Left ventricle myocardium inferior (tissue), 1 donor: ENCODE measurements at regions not wholly inside any gene's neighbourhood (a gene's known extent, or its start where the extent isn't known, plus 50 kb on each side); places are given as distances from the start of the nearest gene placed in this dataset.
A peak's percentile ranks its signal among the peaks of the same experiment; 100 is the strongest.
"Not testable (repeated sequence)": the region's sequence is repeated elsewhere in the genome, so short reads cannot be mapped to it uniquely, and the experiment has no call there.

Source experiments
- DNase-seq: peaks from one replicate; pipeline ENCODE4 v3.0.0-alpha.2; 2020
- H3K27ac ChIP-seq: fragments of 200-600 bp; replicated peaks from 2 replicates; pipeline ENCODE4 v1.8.0; 2021
- H3K27me3 ChIP-seq: fragments of 200-600 bp; 2 replicates; pipeline ENCODE4 v1.8.0; 2021; ENCODE audit warnings: low read depth
- H3K36me3 ChIP-seq: fragments of 200-600 bp; 2 replicates; pipeline ENCODE4 v1.8.0; 2021
- H3K4me1 ChIP-seq: fragments of 200-600 bp; 2 replicates; pipeline ENCODE4 v1.8.0; 2021
- H3K4me3 ChIP-seq: fragments of 200-600 bp; 2 replicates; pipeline ENCODE4 v1.8.0; 2021; ENCODE audit warnings: mild to moderate bottlenecking, moderate library complexity
- H3K9me3 ChIP-seq: fragments of 200-600 bp; replicated peaks from 2 replicates; pipeline ENCODE4 v1.8.0; 2021
- intact Hi-C: fragments of 100-400 bp; cut with micrococcal nuclease; formaldehyde crosslinking; loops from one replicate; pipeline ENCODE4 v1.11.0; 2022
- TF ChIP-seq, protein P1 (sequence below): fragments of 200-600 bp; IDR thresholded peaks from 2 replicates; pipeline ENCODE4 v1.8.0; 2021; ENCODE audit warnings: antibody characterized with exemption, mild to moderate bottlenecking, borderline replicate concordance
- donor health status: DM: no; HTN: yes; CAD: no; lungs with severe emphysema.

- Histone ChIP-seq H3K4me1 (peaks cover 17% of the 10 kb centered on the region), H3K27ac (peak overlapping the region; percentile 61)
- H3K27me3 ChIP-seq, H3K4me3 ChIP-seq, H3K9me3 ChIP-seq, DNase-seq, H3K36me3 ChIP-seq, intact Hi-C loops: not testable (repeated sequence)
These were observed 155.5 kb downstream of the NPIPB11 start for GRCh38 chr16:29250923-29251434.

- H3K27me3 ChIP-seq, H3K4me3 ChIP-seq, DNase-seq, intact Hi-C loops, H3K9me3 ChIP-seq, H3K36me3 ChIP-seq: not testable (repeated sequence)
- Histone ChIP-seq H3K4me1 (peaks cover 17% of the 10 kb centered on the region), H3K27ac (peak overlapping the region; percentile 61)
These were observed 156.0 kb downstream of the NPIPB11 start for GRCh38 chr16:29250469-29250868.

DNA sequence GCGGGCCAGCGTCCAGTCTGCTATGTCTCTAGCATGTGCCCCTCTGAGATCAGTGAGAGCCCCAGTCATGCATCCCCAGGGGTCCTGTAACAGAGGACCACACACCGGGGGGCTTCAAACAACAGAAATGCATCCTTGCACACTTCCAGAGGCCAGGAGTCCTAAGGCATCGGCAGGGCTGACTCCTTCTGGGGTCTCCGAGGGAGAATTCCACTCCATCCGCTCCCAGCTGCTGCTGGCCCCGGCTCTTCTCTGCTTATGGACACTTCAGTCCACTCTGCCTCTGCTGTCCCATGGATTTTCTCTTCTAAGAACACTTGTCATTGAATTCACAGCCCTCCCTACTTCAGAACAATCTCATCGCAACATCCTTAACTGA, 157.6 kb downstream of the NPIPB11 start:
- H3K36me3 ChIP-seq, DNase-seq, H3K27me3 ChIP-seq, H3K4me3 ChIP-seq, intact Hi-C loops, H3K9me3 ChIP-seq: not testable (repeated sequence)
- Histone ChIP-seq H3K27ac (peak overlapping the region; percentile 83), H3K4me1 (peaks cover 17% of the 10 kb centered on the region)

- H3K4me1 ChIP-seq = peaks cover 17% of the 10 kb centered on the region
- DNase-seq = peak; percentile 68
- intact Hi-C loops, H3K9me3 ChIP-seq, H3K36me3 ChIP-seq, H3K4me3 ChIP-seq, H3K27me3 ChIP-seq: not testable (repeated sequence)
- H3K27ac ChIP-seq = peak overlapping the region; percentile 83
These were observed 158.1 kb downstream of the NPIPB11 start for GRCh38 chr16:29248306-29248939.

GRCh38 chr16:29246091-29246490, 160.4 kb downstream of the NPIPB11 start:
- H3K27ac ChIP-seq, H3K27me3 ChIP-seq, H3K4me3 ChIP-seq, H3K9me3 ChIP-seq, H3K36me3 ChIP-seq, intact Hi-C loops, DNase-seq: not testable (repeated sequence)
- H3K4me1 ChIP-seq = peaks cover 17% of the 10 kb centered on the region

- Histone ChIP-seq H3K27ac (no peak overlapping the region), H3K4me3 (no peak overlapping the region), H3K36me3 (no peaks in the 10 kb centered on the region), H3K4me1 (no peaks in the 10 kb centered on the region), H3K27me3 (no peaks in the 10 kb centered on the region), H3K9me3 (peaks cover 6% of the 10 kb centered on the region)
- intact Hi-C loops = no loop called here
- no peak for DNase-seq
- TF ChIP-seq, protein P1, sequence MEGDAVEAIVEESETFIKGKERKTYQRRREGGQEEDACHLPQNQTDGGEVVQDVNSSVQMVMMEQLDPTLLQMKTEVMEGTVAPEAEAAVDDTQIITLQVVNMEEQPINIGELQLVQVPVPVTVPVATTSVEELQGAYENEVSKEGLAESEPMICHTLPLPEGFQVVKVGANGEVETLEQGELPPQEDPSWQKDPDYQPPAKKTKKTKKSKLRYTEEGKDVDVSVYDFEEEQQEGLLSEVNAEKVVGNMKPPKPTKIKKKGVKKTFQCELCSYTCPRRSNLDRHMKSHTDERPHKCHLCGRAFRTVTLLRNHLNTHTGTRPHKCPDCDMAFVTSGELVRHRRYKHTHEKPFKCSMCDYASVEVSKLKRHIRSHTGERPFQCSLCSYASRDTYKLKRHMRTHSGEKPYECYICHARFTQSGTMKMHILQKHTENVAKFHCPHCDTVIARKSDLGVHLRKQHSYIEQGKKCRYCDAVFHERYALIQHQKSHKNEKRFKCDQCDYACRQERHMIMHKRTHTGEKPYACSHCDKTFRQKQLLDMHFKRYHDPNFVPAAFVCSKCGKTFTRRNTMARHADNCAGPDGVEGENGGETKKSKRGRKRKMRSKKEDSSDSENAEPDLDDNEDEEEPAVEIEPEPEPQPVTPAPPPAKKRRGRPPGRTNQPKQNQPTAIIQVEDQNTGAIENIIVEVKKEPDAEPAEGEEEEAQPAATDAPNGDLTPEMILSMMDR = no peak
These were observed 168.5 kb downstream of the NPIPB11 start for GRCh38 chr16:29237971-29238370.

DNA sequence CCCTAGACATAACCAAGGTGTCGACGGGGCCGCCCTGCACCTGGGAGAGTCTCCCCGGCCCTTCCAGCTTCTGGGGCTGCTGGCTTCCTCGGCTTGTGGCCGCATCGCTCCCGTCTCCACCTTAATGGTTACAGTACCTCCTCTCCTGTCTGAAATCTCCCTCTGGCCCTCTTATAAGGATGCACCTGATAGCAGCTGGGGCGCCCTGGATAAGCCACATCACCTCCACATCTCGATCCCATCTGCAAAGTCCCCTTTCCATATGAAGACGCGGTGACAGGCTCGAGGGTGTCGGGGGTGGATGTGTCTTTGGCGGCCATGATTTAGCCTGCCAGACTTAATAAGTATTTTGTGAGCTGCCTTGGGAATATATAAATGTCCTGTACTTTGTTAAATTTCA, 169.0 kb downstream of the NPIPB11 start:
- H3K27ac ChIP-seq, DNase-seq, intact Hi-C loops, H3K4me1 ChIP-seq, H3K36me3 ChIP-seq, H3K27me3 ChIP-seq, H3K4me3 ChIP-seq, H3K9me3 ChIP-seq: not testable (repeated sequence)

GRCh38 chr16:29237023-29237422, 169.5 kb downstream of the NPIPB11 start:
- H3K27me3 ChIP-seq, H3K4me3 ChIP-seq, H3K4me1 ChIP-seq, H3K27ac ChIP-seq, intact Hi-C loops, H3K36me3 ChIP-seq, DNase-seq, H3K9me3 ChIP-seq: not testable (repeated sequence)

DNA sequence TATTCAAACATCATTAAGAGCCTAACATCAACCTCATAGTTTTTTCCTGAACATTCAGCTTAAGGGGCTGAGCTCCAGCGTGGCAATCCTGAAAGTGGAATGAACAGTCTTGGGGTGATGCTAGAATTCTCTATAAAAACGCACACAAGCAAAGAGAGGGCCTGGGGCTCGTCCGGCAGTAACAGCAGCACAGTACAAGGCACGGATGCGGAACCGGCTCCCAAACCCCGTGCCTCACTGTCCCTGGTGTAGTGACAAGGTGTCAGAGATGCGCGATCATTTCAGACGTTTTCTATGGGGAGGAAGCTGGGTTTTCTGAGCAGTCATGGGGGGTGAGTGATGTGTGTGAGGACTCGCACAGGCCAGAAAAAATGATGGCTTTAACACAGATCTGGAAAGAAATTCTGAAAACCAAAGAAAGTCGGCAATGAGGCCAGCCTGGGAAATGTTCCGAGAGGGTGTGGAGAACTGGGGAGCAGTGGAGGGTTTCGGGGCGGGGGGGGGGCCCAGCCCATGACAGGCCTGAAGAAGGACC, 170.6 kb downstream of the NPIPB11 start:
- H3K4me3 ChIP-seq, H3K36me3 ChIP-seq, intact Hi-C loops, H3K4me1 ChIP-seq, H3K9me3 ChIP-seq, DNase-seq, H3K27me3 ChIP-seq, H3K27ac ChIP-seq: not testable (repeated sequence)

GRCh38 chr16:29234536-29235275, 171.8 kb downstream of the NPIPB11 start:
- intact Hi-C loops, H3K4me1 ChIP-seq, H3K4me3 ChIP-seq, H3K27ac ChIP-seq, H3K9me3 ChIP-seq, H3K36me3 ChIP-seq, H3K27me3 ChIP-seq, DNase-seq: not testable (repeated sequence)

DNA sequence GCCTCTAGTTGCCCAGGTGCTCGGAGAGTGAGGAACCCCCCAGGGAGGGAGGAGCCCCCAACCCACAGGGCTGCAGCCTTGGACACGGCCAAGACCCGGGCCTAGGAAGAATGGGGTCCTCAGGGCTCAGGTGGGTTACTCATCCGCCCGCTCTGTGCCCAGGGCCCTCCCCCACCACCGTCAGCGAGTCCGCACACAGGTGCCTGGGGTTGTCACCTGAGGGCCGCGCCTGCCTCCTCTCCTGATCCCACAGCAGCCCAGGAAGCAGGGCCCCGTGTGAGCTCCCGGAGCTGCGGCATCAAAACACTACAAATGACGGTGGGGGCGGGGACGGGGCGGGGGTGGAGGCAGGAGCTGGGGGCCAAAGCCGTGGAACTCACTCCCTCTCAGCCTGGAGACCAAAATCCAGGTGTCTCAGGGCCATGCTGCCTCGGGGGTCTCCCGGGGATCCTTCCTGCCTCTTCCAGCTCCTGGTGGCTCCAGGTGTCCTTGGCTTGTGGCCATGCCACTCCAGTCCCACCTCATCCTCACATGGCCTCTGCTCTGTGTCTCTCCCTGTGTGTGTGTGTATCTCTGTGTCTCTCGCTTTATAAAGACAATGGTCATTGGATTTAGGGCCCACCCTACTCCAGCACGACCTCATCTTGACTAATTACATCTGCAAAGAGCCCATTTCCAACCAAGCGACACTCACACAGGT, 172.7 kb downstream of the NPIPB11 start:
- H3K27me3 ChIP-seq, H3K4me1 ChIP-seq, H3K9me3 ChIP-seq, intact Hi-C loops, H3K27ac ChIP-seq, H3K4me3 ChIP-seq, H3K36me3 ChIP-seq, DNase-seq: not testable (repeated sequence)
